GM21367 (cell line): ENCODE measurements at regions not wholly inside any gene's neighbourhood (a gene's known extent, or its start where the extent isn't known, plus 50 kb on each side); places are given as distances from the start of the nearest gene placed in this dataset.

ENCODE experiments used
- ATAC-seq: cut with Tn5 transposase; IDR thresholded peaks from one replicate; pipeline ENCODE4 v1.9.1; 2021; ENCODE audit not compliant: unreplicated experiment

DNA sequence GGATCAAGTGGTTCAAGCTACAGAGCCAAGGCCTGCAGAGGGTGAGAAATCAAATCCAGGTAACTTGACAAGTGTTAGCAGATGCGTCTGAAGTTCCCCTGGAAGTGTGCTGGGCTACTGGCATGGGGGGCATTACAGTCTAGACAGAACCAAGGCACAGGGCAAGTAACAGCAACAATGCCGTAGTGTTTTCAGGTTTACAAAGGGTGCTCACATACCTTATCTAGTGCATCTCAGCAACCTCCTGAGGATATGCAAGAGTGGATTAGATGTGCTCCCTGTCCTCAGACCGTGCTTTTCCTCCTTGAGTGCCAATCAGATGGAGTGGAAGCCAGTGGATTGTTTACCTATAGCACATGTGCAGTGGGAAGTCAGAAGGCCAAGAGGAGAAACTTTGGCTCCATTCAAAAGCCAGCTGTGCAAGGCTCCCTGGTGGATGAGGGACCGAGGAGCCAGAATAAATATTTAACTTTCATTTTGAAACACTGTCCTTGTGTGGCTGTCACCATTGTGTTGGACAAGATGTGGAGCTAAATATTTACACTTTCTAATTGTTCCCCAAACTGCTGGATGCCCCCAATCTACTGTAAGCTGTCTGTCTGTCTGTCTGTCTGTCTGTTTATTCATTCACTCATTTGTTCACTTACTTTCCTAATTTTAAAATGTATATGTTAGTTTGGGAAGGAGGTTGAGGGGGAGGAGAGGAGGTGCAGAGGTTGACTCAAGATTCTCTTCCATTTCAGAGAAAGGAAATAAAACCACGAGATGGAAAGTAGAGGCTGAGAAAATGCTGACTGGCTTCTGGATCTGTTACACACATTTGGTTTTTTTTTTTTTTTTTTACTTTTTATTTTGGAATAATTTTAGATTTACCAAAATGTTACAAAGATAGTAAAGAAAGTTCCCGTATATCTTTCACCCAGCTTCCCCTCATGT is 184.0 kb upstream of the PARP11 start:
- no peak for ATAC-seq

DNA sequence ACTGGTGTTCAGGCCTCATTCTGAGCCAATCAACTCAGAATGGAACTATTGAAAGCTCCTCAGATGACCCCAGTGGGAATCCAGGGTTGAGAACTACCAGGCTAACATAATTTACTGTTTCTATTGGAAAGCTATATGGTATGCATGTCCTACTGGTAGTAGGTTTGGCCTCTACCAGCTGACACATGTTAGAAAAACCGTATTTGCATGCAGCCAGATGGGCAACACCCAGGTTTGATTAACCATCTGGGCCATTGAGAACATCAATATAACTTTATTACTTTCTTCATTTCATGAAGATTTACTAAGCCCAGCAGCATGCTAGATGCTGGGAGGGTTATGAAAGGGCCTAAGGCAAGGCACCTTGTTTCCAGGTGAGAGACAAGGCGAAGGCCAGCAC is 181.4 kb upstream of the PARP11 start:
- ATAC-seq, result no peak

DNA sequence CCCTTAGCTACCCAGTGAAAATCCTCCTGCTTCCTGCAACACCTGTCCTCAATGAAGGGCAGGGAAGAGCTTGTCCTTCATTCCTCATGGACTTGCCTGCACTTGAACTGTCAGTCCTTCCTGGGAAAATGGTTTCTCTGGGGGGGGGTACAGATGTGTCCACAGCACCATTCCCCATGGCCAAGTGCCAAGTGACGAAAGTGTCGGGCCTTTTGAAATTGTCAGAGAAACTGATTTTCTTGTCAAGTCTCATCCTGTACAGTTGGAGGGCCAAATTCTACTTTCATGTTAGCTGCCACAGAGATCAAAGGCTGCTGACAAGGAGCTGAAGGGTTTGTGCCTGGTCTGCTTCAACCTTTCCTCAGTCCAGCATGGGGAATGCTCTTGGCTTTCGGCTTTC is 179.5 kb upstream of the PARP11 start:
- no peak for ATAC-seq

DNA sequence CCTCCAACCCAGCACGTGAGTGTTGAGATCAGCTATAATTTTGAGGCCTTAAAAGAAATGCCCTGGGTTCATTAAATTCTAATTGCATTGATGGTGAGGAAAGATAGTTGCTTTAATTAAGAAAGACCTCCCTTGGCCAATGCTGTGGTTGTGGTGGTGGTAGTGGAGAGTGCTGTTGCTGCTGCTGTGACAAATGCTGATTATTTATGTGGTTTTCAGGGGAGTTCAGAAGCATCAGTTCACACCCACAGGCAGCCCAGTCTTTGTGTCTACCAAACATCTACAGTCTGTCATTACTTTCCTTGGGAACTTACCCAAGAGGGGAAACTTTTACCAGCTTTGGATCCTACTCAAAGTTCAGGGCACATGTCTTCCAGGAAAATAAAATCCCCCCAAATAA is 178.4 kb upstream of the PARP11 start:
- no peak for ATAC-seq

DNA sequence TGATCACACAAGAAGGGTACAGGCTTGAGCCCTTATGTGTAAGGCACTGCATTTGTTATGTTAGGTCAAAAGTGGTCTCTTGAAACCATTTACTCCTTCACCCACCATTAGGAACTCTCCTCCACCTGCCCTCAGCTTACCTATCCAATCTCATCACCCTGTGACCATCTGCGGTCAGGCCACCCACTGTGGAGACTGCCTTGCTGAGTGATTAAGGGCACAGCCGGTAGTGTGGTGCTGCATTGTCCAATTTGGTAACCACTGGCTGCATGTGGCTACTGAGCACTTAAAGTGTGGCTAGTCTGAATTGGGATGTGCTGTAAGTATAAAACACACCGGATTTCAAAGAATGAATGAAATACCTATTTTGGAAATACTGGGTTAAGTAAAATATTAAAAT is 177.1 kb upstream of the PARP11 start:
- ATAC-seq, result no peak

DNA sequence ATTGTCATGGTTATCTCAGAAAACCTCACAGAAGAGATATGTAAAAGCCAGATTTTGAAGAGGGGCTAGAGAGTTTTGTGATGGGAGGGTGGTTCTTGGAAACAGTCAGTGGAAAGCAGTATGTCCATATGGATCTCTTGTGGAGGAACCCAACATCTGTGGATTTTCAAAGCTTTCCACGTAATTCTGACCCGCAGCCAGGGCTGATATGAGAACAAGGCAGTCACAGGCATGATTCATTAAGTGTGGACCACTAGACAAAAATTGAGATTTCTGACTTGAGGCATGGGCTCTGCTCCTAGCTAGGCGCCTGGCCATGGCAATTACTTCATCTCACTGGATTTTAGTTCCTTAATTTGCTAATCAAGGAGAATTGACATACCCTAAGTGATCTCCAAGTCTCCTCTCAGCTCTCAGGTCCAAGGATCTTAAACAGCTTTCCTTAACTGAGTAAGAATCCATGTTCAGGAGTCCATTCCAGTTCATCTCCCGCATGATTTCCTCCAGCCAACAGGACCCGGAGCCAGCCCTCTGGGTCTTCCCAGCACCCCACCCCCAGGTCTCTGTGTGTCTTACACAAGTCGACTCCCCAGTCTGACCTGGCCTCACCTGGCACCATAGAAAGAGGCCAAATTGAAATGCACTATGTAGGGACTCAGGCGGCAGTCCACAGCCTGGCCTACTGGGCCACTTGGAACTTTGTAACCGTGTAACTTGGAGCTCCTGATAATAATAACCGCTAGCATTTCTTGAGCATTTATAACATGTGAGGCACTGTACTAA is 176.3 kb upstream of the PARP11 start:
- no peak for ATAC-seq

DNA sequence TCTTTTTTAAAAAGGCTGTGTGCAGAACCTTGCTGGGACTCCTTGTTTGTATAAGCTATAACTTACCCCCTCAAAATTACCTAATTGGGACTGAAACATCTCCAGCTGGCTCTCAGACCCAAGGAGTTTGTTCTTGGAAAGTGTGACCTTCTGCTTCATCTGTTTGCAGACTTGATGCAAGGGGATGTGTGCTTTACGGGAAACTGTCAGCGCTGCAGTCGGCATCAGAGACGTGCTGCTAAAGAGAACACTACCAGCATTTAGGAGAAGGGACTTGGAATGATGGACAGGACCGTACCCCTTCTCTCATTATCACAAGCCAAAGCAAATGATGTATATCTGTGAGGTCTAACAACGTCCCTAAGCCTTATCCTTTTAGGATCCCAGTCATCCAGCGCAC is 174.2 kb upstream of the PARP11 start:
- no peak for ATAC-seq

DNA sequence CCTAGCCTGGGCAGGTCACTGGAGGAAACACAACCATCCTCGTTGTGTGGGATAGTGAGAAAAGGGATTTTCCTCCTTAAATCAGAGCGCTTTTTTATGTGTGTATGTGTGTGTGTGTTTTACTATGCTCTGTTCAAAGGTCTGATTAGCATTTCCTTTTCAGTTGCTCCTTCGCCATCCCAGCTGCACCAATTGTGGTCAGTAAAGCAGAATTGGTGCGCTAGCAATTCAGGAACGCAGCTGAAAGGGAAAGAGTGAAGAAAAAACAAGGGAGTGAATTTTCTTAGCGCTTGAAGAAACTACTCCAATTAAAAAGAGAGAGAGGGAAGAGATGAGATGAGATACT is 173.3 kb upstream of the PARP11 start:
- no peak for ATAC-seq

DNA sequence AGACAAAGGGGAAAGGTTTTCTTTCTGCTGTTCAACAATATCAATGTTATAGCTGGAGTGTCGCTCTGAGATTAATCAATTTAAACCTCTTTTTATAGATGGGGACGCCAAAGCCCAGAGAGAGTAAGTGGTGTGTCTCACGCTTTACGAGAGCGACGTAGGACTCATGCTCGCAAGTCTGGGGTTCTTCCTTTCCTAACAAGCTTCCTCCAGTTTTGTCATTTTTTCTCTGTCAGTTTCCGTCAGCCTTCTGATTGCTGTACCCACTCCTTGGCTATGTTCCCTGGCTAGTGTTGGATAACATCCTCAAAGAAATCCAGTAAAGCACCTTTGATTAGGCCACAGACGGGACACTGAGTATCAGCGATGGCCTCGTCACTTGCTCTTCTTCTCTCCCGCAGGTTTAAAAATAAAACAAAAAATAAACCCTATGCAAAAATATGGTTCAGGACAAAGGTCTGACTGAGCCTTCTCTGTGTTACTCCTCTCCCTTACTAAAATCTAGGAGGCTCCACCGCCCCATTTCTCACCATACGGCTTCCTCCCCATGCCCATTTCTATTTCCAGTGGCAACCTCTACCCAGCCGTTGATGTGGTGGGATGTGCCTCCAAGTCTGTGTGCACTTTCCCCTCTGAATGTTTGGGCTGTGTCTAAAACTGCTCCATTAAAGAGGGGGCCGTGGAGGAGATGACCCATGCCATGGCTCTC is 172.7 kb upstream of the PARP11 start:
- ATAC-seq, result no peak

DNA sequence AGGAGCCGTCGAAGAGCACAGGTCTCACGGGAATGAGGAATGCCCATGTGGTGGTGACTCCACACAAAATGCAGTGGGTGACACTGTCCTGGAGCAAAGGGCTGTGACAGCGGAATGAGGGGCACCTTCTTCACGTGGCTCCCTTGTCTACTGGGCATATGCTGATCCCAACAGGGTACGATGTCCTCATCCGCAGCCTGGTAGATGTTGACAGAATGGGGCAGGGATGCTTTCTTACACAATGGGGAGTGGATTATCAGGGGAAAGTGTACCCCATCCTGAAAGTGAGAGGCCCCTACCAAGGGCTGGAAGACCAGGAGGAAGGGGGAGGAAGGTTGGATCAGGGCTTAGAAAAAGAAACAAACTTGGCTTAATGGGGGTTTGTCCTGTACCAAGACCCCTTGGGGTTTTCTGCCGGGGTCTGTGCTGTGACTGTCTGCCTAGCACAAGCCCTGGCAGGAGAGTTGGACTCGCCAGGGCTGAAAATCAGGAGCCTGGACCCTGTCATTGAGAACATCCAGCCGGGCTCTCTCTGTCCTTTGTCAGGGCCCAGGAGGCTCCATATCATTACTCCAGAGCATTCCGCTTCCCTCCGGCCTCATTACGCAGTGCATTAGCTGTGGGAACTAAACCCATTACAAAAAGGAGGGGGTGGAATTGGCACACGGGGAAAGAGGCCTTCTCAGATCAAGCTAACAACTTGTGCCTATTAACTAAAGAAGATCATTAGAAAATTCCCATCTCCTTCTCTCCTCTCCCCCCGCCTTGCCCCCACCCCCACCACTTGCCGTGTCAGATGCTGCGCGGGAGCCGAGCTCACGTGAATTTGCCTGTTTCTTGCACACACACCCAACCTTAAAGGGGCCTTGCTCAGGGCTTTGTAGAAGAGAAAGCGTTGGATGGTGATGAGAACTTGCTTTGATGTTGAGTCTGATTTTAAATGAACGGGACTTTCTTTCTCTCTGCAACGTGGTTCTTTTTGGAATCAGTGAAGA is 171.8 kb upstream of the PARP11 start:
- ATAC-seq, result no peak

DNA sequence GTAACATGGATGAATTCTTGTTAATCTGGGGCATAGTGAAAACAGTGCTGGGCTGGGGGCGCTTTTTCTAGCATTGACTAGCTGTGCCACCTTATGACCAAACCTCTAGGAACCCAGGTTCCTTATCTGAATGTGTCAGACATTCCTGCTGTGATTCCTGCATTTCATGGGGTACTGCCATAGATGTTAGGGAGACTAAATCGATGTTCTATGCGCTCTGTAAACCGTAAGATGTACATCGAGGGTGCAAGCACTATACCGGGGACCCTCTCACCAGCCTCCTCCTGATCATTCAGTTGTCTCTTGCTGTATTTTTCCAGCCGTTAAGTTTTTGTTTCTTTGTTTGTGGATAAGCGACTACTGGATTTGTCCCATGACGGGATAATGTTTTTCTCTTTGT is 170.9 kb upstream of the PARP11 start:
- ATAC-seq, result no peak

DNA sequence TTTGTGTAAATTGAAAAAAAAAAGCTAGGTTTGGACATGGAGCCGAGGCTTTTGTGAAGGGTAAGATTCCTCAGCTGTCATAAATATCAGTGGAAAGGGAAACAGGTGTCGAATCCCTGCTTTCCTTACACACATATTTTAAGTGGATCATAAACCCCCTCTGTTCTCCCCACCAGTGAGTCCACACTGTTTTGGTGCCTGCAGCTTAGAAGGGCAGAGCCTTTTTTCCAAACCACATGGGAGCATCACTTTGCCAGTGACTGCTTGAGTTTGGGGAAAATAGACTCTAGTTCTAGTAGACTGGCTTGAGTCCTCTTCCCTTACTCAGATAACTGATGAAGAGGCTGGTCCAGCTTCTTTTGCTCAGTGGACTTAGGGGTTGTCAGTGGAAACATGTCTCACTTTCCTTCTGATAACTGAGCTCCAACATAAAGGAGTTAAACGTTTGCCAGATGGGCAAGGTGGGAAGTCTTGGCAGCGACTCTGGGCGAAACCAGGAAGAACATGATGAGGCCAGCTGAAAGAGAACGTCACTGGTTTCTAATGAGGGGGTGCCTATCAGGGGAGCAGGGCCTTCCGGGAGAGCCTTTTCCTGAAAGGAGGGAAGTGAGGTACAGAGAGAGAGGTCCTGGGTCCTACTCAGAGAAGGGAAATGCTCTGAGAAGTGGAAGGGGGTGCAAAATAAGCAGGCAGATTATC is 168.1 kb upstream of the PARP11 start:
- ATAC-seq, result no peak

DNA sequence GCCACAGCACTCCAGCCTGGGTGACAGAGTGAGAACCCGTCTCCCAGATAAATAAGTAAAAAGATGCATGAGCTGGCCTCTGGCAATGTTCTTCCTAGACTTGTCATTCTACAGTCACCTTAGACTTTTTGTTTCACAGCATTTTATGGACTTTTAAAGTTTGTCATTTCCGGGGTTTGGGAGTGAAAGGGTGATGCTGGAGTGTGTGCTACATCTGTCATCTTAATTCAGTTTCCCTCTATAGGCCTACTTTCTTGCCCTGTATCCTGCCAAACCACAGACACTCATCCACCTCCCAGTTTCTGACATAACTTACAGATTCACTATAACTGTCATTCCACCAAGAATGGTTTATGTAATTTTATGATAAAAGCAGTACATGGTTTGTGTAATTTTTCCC is 166.7 kb upstream of the PARP11 start:
- ATAC-seq, result no peak

DNA sequence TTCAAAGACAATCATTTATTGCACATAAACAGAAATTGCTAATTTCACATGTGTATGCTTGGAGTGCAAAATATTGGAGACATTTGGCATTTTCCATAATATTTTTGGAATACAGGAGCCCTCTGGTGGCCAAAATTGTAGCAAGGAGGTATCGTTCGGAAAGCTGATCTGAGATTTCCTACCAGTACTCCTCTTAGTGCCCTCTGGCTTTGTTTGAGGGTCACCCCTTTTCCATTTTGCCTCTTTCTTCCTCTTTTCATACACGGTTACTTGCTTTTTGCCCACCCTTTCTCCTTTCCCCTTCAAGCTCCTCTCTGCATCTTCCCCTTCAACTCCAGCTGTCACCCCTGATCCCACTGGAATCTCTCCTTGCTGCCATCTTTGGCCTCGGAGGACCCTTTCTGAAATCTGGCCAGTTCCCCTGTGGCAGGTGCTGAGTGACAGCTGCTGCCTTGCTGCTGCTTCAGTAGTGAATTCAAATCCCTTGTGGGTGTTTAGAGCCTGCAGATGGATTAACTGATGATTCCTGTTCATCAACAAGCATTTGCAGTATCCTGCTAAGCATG is 164.6 kb upstream of the PARP11 start:
- no peak for ATAC-seq

DNA sequence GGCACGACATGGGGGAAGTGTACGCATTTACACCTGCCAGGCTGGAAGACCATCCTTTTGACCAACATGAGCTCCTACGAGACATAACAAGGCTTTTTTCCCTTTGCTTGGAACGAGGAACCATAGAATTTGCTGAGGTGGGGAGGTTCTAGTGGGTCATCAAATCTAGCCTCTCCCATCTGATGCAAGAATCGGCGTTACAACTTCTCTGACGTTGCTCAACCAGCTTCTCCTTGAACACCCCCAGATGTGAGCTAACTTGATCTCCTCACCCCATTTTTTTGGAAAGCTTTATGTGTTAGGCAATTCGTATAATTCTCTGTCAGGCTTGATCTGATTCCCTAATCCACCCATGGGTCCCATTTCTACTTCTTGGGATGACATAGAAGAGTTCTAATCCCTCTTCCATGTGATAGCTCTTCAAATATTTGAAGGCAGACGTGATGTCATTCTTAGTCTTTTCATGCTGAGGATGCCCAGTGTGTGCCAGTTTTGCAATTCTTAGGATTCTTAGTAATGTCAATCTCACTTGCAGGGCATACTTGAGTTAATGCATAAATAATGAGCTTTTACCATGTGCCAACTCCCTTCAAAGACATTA is 163.6 kb upstream of the PARP11 start:
- no peak for ATAC-seq

DNA sequence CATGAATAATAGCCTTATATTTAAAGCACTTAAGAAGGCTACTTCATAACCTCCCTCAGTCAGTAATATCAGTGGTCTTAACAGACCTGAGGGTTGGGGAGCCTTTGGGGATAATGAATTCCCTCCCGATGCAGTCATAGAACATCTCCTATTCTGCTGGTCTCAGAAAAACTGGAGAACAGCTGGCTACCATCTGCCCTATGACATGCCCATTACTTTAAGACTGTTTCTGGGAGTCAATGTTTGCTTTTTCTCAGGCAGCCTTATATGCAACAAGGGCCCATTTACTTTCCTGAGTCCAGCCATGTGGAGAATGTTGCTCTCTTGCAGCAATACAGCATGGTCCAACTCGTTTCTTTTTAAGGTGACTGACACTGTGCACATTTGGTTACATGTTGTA is 161.7 kb upstream of the PARP11 start:
- no peak for ATAC-seq

DNA sequence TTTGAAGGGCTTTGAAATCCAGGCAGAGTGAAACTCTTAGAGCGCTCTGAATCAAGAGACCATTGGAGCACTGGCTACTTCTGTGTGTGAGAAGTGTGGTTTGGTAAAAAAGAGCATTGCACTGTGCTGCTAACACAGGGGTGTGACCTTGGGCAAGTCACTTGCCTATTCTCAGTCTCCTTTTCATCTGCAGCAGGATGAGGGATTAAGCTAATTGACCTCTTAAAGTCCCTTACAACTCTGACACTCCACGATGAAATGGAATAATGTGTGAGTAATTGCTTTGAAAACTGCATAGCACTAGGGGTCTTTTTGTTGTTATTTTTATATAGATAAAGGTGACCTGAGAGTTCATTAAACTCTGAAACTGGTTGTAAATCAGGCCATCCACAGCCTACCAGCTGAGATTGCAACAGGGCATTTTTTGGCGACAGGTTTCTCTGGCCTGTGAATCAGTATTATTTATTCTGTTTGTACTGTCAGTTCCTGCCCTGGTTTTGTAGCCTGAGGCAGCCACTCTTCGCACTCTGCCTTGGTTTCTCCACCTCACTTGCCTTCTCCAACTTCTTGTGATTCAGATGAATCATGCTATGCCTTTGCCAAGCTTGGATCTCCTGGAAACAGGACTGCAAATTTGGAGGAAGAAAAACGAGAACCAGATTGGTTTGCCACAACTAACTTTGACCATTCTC is 159.9 kb upstream of the PARP11 start:
- no peak for ATAC-seq

DNA sequence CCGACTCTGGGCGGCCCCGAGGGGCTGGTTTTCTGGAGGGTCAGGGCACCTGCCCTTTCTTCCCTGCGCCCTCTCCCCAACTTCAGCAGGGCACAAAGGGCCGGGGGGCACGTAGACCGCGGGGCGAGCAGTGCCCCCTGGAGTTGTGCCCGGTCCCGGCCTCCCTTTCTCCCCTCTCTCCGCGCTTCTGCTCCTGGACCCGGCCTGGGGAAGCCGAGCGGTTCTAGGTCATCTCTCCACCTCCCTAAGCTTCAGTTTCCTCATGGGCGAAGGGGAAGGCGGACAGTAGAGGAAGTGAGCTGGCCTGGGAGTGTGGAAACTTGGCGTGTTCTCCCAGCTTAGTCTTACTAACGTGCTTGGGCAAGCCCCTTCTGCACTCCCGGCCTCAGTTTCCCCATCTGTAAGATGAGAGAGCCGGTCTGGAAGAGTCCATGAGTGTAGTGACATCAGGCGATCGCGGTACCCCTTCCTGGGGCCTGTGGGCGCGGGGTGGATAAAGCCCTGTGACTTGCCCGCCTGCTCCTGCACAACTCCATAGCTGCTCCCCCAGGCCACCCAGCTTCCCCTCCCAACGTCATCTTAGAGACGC is 158.6 kb upstream of the PARP11 start:
- ATAC-seq, result no peak
